SK-N-MC (cell line): ENCODE measurements at regions not wholly inside any gene's neighbourhood (a gene's known extent, or its start where the extent isn't known, plus 50 kb on each side); places are given as distances from the start of the nearest gene placed in this dataset.

Experiments used
- EZH2 ChIP-seq: fragments of 200-600 bp; sonication (generic); IDR thresholded peaks from one replicate; pipeline ENCODE4 v1.6.1; 2017; ENCODE audit warnings: antibody characterized with exemption
- POLR2AphosphoS5 ChIP-seq: IDR thresholded peaks from 2 replicates; pipeline ENCODE4 v1.6.1; 2012; ENCODE audit warnings: mild to moderate bottlenecking, low read depth, low read length, borderline replicate concordance

DNA sequence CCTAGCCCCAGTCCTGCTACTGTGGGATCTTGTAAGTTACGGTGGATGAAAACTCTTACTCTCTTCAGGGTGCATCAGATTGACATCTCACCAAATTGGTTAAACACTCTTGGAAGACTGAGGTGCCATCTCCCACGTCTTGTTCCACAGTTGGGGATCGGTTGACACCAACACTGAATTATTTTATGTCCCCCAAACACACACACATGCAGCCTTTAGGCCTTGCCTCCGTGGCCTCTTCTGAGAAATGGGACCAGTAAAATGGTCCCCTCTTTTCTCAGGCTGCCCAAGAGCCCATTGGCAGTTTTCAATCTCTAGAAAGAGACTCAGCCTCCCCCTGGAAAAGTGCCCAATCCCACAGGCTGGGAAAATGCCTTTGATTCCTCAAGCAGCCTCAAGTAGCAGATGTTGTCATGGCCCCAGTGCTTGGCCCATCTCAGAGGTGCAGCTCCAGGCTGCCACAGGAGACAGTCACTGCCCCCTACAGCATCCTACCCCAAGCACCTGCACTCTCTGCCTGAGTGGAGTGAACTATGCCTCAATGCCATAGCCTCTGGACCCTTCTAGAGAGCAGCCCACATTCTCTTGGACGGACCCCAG lies 163.9 kb downstream of the ANKRD60 start:
- TF ChIP-seq POLR2AphosphoS5 (no peak), EZH2 (no peak)
